ENCODE measurements at regions not wholly inside any gene's neighbourhood (a gene's known extent, or its start where the extent isn't known, plus 50 kb on each side); places are given as distances from the start of the nearest gene placed in this dataset.

DNA sequence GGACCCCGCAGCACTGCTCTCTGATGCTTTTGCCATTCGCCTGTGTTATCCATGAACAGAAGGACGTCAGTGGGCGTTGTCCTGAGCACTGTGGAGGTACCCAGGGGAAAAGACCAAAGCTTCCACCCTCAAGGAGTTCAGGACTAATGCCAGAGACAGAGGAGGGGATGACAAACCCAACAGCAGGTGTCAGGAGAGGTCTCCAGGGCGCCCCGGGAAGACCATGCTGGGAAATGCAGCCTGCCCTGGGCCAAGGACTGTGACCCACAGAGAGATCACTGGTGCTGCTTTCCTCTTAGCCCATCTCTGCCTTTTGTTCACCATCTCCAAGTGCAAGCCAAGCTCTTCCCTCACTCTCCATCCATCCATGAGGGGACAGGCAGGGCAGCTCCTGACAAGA, 166.8 kb upstream of the PFKP start:
- TF ChIP-seq, protein P1, sequence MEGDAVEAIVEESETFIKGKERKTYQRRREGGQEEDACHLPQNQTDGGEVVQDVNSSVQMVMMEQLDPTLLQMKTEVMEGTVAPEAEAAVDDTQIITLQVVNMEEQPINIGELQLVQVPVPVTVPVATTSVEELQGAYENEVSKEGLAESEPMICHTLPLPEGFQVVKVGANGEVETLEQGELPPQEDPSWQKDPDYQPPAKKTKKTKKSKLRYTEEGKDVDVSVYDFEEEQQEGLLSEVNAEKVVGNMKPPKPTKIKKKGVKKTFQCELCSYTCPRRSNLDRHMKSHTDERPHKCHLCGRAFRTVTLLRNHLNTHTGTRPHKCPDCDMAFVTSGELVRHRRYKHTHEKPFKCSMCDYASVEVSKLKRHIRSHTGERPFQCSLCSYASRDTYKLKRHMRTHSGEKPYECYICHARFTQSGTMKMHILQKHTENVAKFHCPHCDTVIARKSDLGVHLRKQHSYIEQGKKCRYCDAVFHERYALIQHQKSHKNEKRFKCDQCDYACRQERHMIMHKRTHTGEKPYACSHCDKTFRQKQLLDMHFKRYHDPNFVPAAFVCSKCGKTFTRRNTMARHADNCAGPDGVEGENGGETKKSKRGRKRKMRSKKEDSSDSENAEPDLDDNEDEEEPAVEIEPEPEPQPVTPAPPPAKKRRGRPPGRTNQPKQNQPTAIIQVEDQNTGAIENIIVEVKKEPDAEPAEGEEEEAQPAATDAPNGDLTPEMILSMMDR (tag by site-specific recombination; IDR thresholded peaks at IDR 0.05), result no peak
- TF ChIP-seq, protein P2, sequence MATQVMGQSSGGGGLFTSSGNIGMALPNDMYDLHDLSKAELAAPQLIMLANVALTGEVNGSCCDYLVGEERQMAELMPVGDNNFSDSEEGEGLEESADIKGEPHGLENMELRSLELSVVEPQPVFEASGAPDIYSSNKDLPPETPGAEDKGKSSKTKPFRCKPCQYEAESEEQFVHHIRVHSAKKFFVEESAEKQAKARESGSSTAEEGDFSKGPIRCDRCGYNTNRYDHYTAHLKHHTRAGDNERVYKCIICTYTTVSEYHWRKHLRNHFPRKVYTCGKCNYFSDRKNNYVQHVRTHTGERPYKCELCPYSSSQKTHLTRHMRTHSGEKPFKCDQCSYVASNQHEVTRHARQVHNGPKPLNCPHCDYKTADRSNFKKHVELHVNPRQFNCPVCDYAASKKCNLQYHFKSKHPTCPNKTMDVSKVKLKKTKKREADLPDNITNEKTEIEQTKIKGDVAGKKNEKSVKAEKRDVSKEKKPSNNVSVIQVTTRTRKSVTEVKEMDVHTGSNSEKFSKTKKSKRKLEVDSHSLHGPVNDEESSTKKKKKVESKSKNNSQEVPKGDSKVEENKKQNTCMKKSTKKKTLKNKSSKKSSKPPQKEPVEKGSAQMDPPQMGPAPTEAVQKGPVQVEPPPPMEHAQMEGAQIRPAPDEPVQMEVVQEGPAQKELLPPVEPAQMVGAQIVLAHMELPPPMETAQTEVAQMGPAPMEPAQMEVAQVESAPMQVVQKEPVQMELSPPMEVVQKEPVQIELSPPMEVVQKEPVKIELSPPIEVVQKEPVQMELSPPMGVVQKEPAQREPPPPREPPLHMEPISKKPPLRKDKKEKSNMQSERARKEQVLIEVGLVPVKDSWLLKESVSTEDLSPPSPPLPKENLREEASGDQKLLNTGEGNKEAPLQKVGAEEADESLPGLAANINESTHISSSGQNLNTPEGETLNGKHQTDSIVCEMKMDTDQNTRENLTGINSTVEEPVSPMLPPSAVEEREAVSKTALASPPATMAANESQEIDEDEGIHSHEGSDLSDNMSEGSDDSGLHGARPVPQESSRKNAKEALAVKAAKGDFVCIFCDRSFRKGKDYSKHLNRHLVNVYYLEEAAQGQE (tag by site-specific recombination; IDR thresholded peaks at IDR 0.05), result no peak
- TF ChIP-seq ZBTB17 (tag by site-specific recombination; IDR thresholded peaks at IDR 0.05) (no peak), ZNF174 (tag by site-specific recombination; IDR thresholded peaks at IDR 0.05) (no peak), ZNF214 (tag by site-specific recombination; IDR thresholded peaks at IDR 0.05; ENCODE audit: borderline replicate concordance) (no peak), ZNF266 (tag by site-specific recombination; IDR thresholded peaks at IDR 0.05; ENCODE audit: low read depth) (no peak), SP3 (tag by site-specific recombination; IDR thresholded peaks at IDR 0.05) (no peak), MYNN (tag by site-specific recombination; IDR thresholded peaks at IDR 0.05; ENCODE audit: borderline replicate concordance) (no peak), SCRT2 (tag by site-specific recombination; IDR thresholded peaks at IDR 0.05) (no peak)
